Activated T-helper 17 cell treated with anti-CD3 and anti-CD28 coated beads, Interleukin-2, amount 50 U/mL, for 72 hours (primary cell): ENCODE measurements at regions not wholly inside any gene's neighbourhood (a gene's known extent, or its start where the extent isn't known, plus 50 kb on each side); places are given as distances from the start of the nearest gene placed in this dataset.

Experiments
- ATAC-seq: fragments of 150-1000 bp; cut with Tn5 transposase; replicated peaks from 2 replicates; pipeline ENCODE4 v1.10.0; 2021; ENCODE audit warnings: mild to moderate bottlenecking, moderate library complexity
- H3K27ac Mint-ChIP-seq: one replicate; pipeline ENCODE4 v1.8.0; 2022; ENCODE audit warnings: mixed read lengths
- H3K27me3 Mint-ChIP-seq: one replicate; pipeline ENCODE4 v1.8.0; 2022; ENCODE audit warnings: mixed read lengths
- H3K36me3 Mint-ChIP-seq: one replicate; pipeline ENCODE4 v1.8.0; 2022; ENCODE audit warnings: low read depth, mild to moderate bottlenecking, mixed read lengths
- H3K4me1 Mint-ChIP-seq: one replicate; pipeline ENCODE4 v1.8.0; 2022; ENCODE audit warnings: mixed read lengths
- H3K4me3 Mint-ChIP-seq: one replicate; pipeline ENCODE4 v1.8.0; 2022; ENCODE audit warnings: mild to moderate bottlenecking, mixed read lengths
- H3K9me3 Mint-ChIP-seq: one replicate; pipeline ENCODE4 v1.8.0; 2022; ENCODE audit warnings: mixed read lengths

- Mint-ChIP-seq H3K36me3 (no peaks in the 10 kb centered on the region), H3K27me3 (no peaks in the 10 kb centered on the region), H3K9me3 (peaks cover 18% of the 10 kb centered on the region), H3K27ac (no peak overlapping the region), H3K4me3 (no peak overlapping the region), H3K4me1 (no peaks in the 10 kb centered on the region)
- ATAC-seq: no peak
These were observed 559.1 kb upstream of the SALL1 start for GRCh38 chr16:51710186-51710585.

- no peak overlapping the region for H3K27ac Mint-ChIP-seq
- H3K9me3 Mint-ChIP-seq: peaks cover 24% of the 10 kb centered on the region
- no peak overlapping the region for H3K4me3 Mint-ChIP-seq
- H3K36me3 Mint-ChIP-seq: no peaks in the 10 kb centered on the region
- no peak for ATAC-seq
- no peaks in the 10 kb centered on the region for H3K27me3 Mint-ChIP-seq
- H3K4me1 Mint-ChIP-seq: no peaks in the 10 kb centered on the region
These were observed 557.8 kb upstream of the SALL1 start for GRCh38 chr16:51708861-51709260.

GRCh38 chr16:51707666-51708065 is 556.6 kb upstream of the SALL1 start:
- no peak for ATAC-seq
- peaks cover 23% of the 10 kb centered on the region for H3K9me3 Mint-ChIP-seq
- no peaks in the 10 kb centered on the region for H3K27me3 Mint-ChIP-seq
- H3K4me3 Mint-ChIP-seq: no peak overlapping the region
- H3K36me3 Mint-ChIP-seq: no peaks in the 10 kb centered on the region
- no peaks in the 10 kb centered on the region for H3K4me1 Mint-ChIP-seq
- H3K27ac Mint-ChIP-seq: no peak overlapping the region

- Mint-ChIP-seq H3K4me3 (no peak overlapping the region), H3K27ac (no peak overlapping the region), H3K4me1 (no peaks in the 10 kb centered on the region), H3K27me3 (no peaks in the 10 kb centered on the region), H3K36me3 (no peaks in the 10 kb centered on the region), H3K9me3 (peaks cover 27% of the 10 kb centered on the region)
- ATAC-seq: no peak
These were observed 554.1 kb upstream of the SALL1 start for GRCh38 chr16:51705142-51705541.

GRCh38 chr16:51701025-51701424 is 550.0 kb upstream of the SALL1 start:
- no peaks in the 10 kb centered on the region for H3K4me1 Mint-ChIP-seq
- no peaks in the 10 kb centered on the region for H3K36me3 Mint-ChIP-seq
- H3K4me3 Mint-ChIP-seq: no peak overlapping the region
- H3K27ac Mint-ChIP-seq: no peak overlapping the region
- no peaks in the 10 kb centered on the region for H3K27me3 Mint-ChIP-seq
- ATAC-seq: no peak
- peaks cover 12% of the 10 kb centered on the region for H3K9me3 Mint-ChIP-seq

- no peak overlapping the region for H3K27ac Mint-ChIP-seq
- no peak overlapping the region for H3K4me3 Mint-ChIP-seq
- ATAC-seq: no peak
- no peaks in the 10 kb centered on the region for H3K27me3 Mint-ChIP-seq
- H3K9me3 Mint-ChIP-seq: peaks cover 15% of the 10 kb centered on the region
- no peaks in the 10 kb centered on the region for H3K4me1 Mint-ChIP-seq
- no peaks in the 10 kb centered on the region for H3K36me3 Mint-ChIP-seq
These were observed 548.8 kb upstream of the SALL1 start for GRCh38 chr16:51699686-51700396.

GRCh38 chr16:51698647-51699046 is 547.6 kb upstream of the SALL1 start:
- Mint-ChIP-seq H3K27me3 (no peaks in the 10 kb centered on the region), H3K4me1 (no peaks in the 10 kb centered on the region), H3K9me3 (peaks cover 13% of the 10 kb centered on the region), H3K4me3 (no peak overlapping the region), H3K27ac (no peak overlapping the region), H3K36me3 (no peaks in the 10 kb centered on the region)
- ATAC-seq: no peak

- no peaks in the 10 kb centered on the region for H3K4me1 Mint-ChIP-seq
- no peak overlapping the region for H3K27ac Mint-ChIP-seq
- ATAC-seq: no peak
- peaks cover 15% of the 10 kb centered on the region for H3K9me3 Mint-ChIP-seq
- no peaks in the 10 kb centered on the region for H3K27me3 Mint-ChIP-seq
- no peak overlapping the region for H3K4me3 Mint-ChIP-seq
- no peaks in the 10 kb centered on the region for H3K36me3 Mint-ChIP-seq
These were observed 546.4 kb upstream of the SALL1 start for GRCh38 chr16:51697454-51697853.

GRCh38 chr16:51696376-51696775 is 545.3 kb upstream of the SALL1 start:
- H3K4me3 Mint-ChIP-seq: no peak overlapping the region
- H3K9me3 Mint-ChIP-seq: peaks cover 11% of the 10 kb centered on the region
- no peaks in the 10 kb centered on the region for H3K4me1 Mint-ChIP-seq
- no peaks in the 10 kb centered on the region for H3K36me3 Mint-ChIP-seq
- ATAC-seq: no peak
- H3K27ac Mint-ChIP-seq: no peak overlapping the region
- no peaks in the 10 kb centered on the region for H3K27me3 Mint-ChIP-seq

GRCh38 chr16:51691109-51691508 is 540.0 kb upstream of the SALL1 start:
- Mint-ChIP-seq H3K36me3 (no peaks in the 10 kb centered on the region), H3K4me1 (no peaks in the 10 kb centered on the region), H3K9me3 (peaks cover 24% of the 10 kb centered on the region), H3K4me3 (no peak overlapping the region), H3K27me3 (no peaks in the 10 kb centered on the region), H3K27ac (no peak overlapping the region)
- no peak for ATAC-seq

- H3K4me1 Mint-ChIP-seq: no peaks in the 10 kb centered on the region
- no peak for ATAC-seq
- no peak overlapping the region for H3K4me3 Mint-ChIP-seq
- H3K27ac Mint-ChIP-seq: no peak overlapping the region
- H3K36me3 Mint-ChIP-seq: no peaks in the 10 kb centered on the region
- H3K27me3 Mint-ChIP-seq: no peaks in the 10 kb centered on the region
- H3K9me3 Mint-ChIP-seq: peaks cover 22% of the 10 kb centered on the region
These were observed 534.4 kb upstream of the SALL1 start for GRCh38 chr16:51685498-51685897.

GRCh38 chr16:51683882-51684281 is 532.8 kb upstream of the SALL1 start:
- no peaks in the 10 kb centered on the region for H3K36me3 Mint-ChIP-seq
- ATAC-seq: no peak
- H3K9me3 Mint-ChIP-seq: peaks cover 15% of the 10 kb centered on the region
- H3K27ac Mint-ChIP-seq: no peak overlapping the region
- no peak overlapping the region for H3K4me3 Mint-ChIP-seq
- H3K4me1 Mint-ChIP-seq: no peaks in the 10 kb centered on the region
- no peaks in the 10 kb centered on the region for H3K27me3 Mint-ChIP-seq

- Mint-ChIP-seq H3K4me3 (no peak overlapping the region), H3K36me3 (no peaks in the 10 kb centered on the region), H3K4me1 (no peaks in the 10 kb centered on the region), H3K27ac (no peak overlapping the region), H3K27me3 (no peaks in the 10 kb centered on the region), H3K9me3 (peaks cover 21% of the 10 kb centered on the region)
- ATAC-seq: no peak
These were observed 531.8 kb upstream of the SALL1 start for GRCh38 chr16:51682905-51683304.

- Mint-ChIP-seq H3K9me3 (peaks cover 21% of the 10 kb centered on the region), H3K4me1 (no peaks in the 10 kb centered on the region), H3K4me3 (no peak overlapping the region), H3K27ac (no peak overlapping the region), H3K36me3 (no peaks in the 10 kb centered on the region), H3K27me3 (no peaks in the 10 kb centered on the region)
- no peak for ATAC-seq
These were observed 523.5 kb upstream of the SALL1 start for GRCh38 chr16:51674615-51675014.

GRCh38 chr16:51670527-51670926 is 519.5 kb upstream of the SALL1 start:
- Mint-ChIP-seq H3K27ac (no peak overlapping the region), H3K36me3 (no peaks in the 10 kb centered on the region), H3K27me3 (no peaks in the 10 kb centered on the region), H3K4me1 (no peaks in the 10 kb centered on the region), H3K4me3 (no peak overlapping the region), H3K9me3 (peaks cover 12% of the 10 kb centered on the region)
- ATAC-seq: no peak

GRCh38 chr16:51666821-51667220 is 515.8 kb upstream of the SALL1 start:
- no peaks in the 10 kb centered on the region for H3K36me3 Mint-ChIP-seq
- no peak for ATAC-seq

More at GRCh38 chr16:51666821-51667220, 515.8 kb upstream of the SALL1 start:
- Mint-ChIP-seq H3K27me3 (no peaks in the 10 kb centered on the region), H3K27ac (no peak overlapping the region), H3K4me3 (no peak overlapping the region), H3K4me1 (no peaks in the 10 kb centered on the region), H3K9me3 (peaks cover 19% of the 10 kb centered on the region)
